Endothelial cell (in vitro differentiated cells): ENCODE measurements at regions not wholly inside any gene's neighbourhood (a gene's known extent, or its start where the extent isn't known, plus 50 kb on each side); places are given as distances from the start of the nearest gene placed in this dataset.
"Not testable (repeated sequence)": the region's sequence is repeated elsewhere in the genome, so short reads cannot be mapped to it uniquely, and the experiment has no call there.

Experiments
- DNase-seq: peaks from one replicate; pipeline ENCODE4 v3.0.0; 2021; ENCODE audit warnings: low spot score
- H3K27ac Mint-ChIP-seq: one replicate; pipeline ENCODE4 v1.8.0; 2021; ENCODE audit warnings: mixed read lengths, inconsistent platforms; ENCODE audit not compliant: unreplicated experiment
- H3K27me3 Mint-ChIP-seq: one replicate; pipeline ENCODE4 v1.8.0; 2021; ENCODE audit warnings: mild to moderate bottlenecking, moderate library complexity, mixed read lengths, inconsistent platforms; ENCODE audit not compliant: unreplicated experiment
- H3K36me3 Mint-ChIP-seq: one replicate; pipeline ENCODE4 v1.8.0; 2021; ENCODE audit warnings: mild to moderate bottlenecking, low read depth, mixed read lengths, inconsistent platforms; ENCODE audit not compliant: unreplicated experiment
- H3K4me1 Mint-ChIP-seq: one replicate; pipeline ENCODE4 v1.8.0; 2021; ENCODE audit warnings: mild to moderate bottlenecking, mixed read lengths, inconsistent platforms; ENCODE audit not compliant: unreplicated experiment
- H3K4me3 Mint-ChIP-seq: one replicate; pipeline ENCODE4 v1.8.0; 2021; ENCODE audit warnings: mild to moderate bottlenecking, mixed read lengths, inconsistent platforms; ENCODE audit not compliant: unreplicated experiment
- H3K9me3 Mint-ChIP-seq: one replicate; pipeline ENCODE4 v1.8.0; 2021; ENCODE audit warnings: mixed read lengths, inconsistent platforms; ENCODE audit not compliant: unreplicated experiment
- TF ChIP-seq, protein P1 (sequence below): fragments of 200-600 bp; sonication (generic); IDR thresholded peaks from one replicate; pipeline ENCODE4 v1.5.0; 2021; ENCODE audit warnings: antibody characterized with exemption; ENCODE audit not compliant: unreplicated experiment

DNA sequence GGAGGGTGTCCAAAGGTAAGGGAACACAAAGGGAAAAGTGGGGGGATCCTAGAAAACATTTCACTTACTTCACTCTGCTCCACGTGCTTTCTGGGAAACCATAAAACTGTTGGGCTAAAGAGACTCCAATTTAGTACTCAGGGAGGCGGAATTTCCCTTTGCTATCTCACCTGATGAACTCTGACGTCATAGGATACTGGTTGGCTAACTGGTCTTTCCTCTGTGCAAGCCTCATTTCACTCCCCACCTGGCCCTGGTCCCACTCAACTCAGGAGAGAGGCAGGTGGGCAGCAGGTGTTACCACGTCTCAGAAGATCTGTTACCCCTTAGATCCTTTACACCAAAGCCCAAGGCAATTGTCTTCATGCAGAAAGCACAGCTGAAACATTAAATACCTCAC, 51.8 kb upstream of the PMAIP1 start:
- no peaks in the 10 kb centered on the region for H3K4me1 Mint-ChIP-seq
- no peak for DNase-seq
- no peaks in the 10 kb centered on the region for H3K27me3 Mint-ChIP-seq
- H3K27ac Mint-ChIP-seq, result no peak overlapping the region
- H3K36me3 Mint-ChIP-seq, result no peaks in the 10 kb centered on the region
- TF ChIP-seq, protein P1, sequence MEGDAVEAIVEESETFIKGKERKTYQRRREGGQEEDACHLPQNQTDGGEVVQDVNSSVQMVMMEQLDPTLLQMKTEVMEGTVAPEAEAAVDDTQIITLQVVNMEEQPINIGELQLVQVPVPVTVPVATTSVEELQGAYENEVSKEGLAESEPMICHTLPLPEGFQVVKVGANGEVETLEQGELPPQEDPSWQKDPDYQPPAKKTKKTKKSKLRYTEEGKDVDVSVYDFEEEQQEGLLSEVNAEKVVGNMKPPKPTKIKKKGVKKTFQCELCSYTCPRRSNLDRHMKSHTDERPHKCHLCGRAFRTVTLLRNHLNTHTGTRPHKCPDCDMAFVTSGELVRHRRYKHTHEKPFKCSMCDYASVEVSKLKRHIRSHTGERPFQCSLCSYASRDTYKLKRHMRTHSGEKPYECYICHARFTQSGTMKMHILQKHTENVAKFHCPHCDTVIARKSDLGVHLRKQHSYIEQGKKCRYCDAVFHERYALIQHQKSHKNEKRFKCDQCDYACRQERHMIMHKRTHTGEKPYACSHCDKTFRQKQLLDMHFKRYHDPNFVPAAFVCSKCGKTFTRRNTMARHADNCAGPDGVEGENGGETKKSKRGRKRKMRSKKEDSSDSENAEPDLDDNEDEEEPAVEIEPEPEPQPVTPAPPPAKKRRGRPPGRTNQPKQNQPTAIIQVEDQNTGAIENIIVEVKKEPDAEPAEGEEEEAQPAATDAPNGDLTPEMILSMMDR, result no peak
- no peak overlapping the region for H3K4me3 Mint-ChIP-seq
- no peaks in the 10 kb centered on the region for H3K9me3 Mint-ChIP-seq

DNA sequence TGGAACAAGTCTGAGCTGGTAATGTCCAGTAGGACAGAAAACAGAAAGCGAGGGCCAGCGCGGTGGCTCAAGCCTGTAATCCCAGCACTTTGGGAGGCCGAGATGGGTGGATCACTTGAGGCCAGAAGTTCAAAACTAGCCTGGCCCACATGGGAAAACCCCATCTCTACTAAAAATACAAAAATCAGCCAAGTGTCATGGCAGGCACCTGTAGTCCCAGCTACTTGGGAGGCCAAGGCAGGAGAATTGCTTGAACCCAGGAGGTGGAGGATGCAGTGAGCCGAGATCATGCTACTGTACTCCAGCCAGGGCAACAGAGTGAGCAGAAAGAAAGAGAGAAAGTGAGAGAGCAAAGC, 52.3 kb upstream of the PMAIP1 start:
- H3K9me3 Mint-ChIP-seq, H3K27ac Mint-ChIP-seq, DNase-seq, H3K36me3 Mint-ChIP-seq, H3K4me1 Mint-ChIP-seq, H3K27me3 Mint-ChIP-seq, H3K4me3 Mint-ChIP-seq: not testable (repeated sequence)

DNA sequence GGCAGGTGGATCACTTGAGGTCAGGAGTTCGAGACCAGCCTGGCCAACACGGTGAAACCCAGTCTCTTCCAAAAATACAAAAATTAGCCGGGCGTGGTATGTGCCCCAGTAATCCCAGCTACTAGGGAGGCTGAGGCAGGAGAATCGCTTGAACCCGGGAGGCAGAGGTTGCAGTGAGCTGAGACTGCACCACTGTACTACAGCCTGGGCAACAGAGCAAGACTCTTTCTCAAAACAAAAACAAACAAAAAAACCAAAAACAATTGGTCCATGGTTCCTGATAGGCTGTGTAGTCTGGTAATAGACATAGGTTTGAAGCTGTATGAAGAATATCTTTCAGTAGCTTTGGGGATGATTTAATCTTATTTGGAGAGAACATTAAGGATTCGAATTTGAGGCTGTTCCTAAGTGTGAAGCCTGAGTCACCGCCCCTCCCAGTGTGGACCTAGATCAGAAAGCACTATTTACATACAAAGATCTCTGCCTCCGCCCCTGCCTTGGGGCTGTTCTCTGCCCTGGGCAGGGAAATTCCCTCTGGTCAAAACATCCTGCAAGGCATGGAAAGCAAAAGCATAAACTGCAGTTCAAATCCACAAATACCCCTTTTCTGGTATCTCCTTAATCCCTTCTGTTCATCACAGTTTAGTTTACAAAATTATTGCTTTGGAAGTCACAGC, 52.8 kb upstream of the PMAIP1 start:
- H3K36me3 Mint-ChIP-seq, result no peaks in the 10 kb centered on the region
- H3K27ac Mint-ChIP-seq, result no peak overlapping the region
- no peak for DNase-seq
- no peak overlapping the region for H3K4me3 Mint-ChIP-seq
- H3K4me1 Mint-ChIP-seq, result no peaks in the 10 kb centered on the region
- TF ChIP-seq, protein P1, result no peak
- peaks cover 3% of the 10 kb centered on the region for H3K27me3 Mint-ChIP-seq
- H3K9me3 Mint-ChIP-seq, result no peaks in the 10 kb centered on the region

GRCh38 chr18:59842947-59843346, 56.8 kb upstream of the PMAIP1 start:
- H3K36me3 Mint-ChIP-seq, result no peaks in the 10 kb centered on the region
- no peak overlapping the region for H3K4me3 Mint-ChIP-seq
- TF ChIP-seq, protein P1, result no peak
- peaks cover 3% of the 10 kb centered on the region for H3K27me3 Mint-ChIP-seq
- DNase-seq, result no peak
- H3K9me3 Mint-ChIP-seq, result no peaks in the 10 kb centered on the region
- no peaks in the 10 kb centered on the region for H3K4me1 Mint-ChIP-seq
- no peak overlapping the region for H3K27ac Mint-ChIP-seq

DNA sequence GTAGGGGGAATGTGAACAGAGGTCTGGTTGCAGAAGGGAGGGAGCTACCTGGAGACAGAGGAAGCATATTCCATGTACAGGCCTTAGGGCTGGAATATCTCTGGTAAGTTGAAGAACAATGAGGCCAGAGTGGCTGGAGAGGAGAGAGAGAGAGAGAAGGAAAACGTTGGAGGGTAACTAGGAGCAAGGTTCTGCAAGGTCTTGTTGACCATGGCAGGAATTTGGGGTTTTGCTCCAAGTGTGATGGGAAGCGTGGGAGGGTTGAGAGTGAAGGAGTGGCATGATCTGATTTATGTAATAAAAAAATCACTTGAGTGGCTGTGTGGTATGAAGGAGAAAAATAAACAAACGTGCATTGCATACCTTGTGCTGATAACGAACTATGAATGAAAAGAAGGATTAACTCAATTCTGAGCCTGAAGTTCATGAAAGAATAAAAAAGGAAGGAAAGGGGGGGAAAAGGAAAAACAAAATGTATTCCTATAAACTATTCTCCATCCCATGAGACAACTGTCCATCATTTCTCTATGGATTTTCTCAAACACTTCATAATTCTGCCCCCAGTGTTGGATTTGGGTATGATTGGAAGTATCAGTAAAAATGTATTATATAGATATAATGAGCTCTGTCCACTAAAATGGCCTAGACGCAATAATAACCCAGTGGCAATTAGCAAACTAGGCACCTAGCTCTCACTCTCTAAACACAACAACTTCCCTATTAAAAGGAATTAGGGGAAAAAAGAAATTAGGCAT, 59.7 kb upstream of the PMAIP1 start:
- DNase-seq, result no peak

More for the DNA sequence above, 59.7 kb upstream of the PMAIP1 start:
- TF ChIP-seq, protein P1, result no peak
- no peaks in the 10 kb centered on the region for H3K4me1 Mint-ChIP-seq
- H3K27me3 Mint-ChIP-seq, result peaks cover 3% of the 10 kb centered on the region
- no peak overlapping the region for H3K27ac Mint-ChIP-seq
- no peaks in the 10 kb centered on the region for H3K36me3 Mint-ChIP-seq
- H3K9me3 Mint-ChIP-seq, result no peaks in the 10 kb centered on the region
- no peak overlapping the region for H3K4me3 Mint-ChIP-seq
